T1000 (cell line): ENCODE measurements at regions not wholly inside any gene's neighbourhood (a gene's known extent, or its start where the extent isn't known, plus 50 kb on each side); places are given as distances from the start of the nearest gene placed in this dataset.

ENCODE experiments used
- DNase-seq: peaks from one replicate; lab custom pipeline; 2025; ENCODE audit warnings: mixed read lengths; lab: John Stamatoyannopoulos, UW

- no peak for DNase-seq
Observed at GRCh38 chr1:13878021-13878420, 178.0 kb downstream of the PRDM2 start.

- DNase-seq = no peak
Observed at GRCh38 chr1:13878451-13878850, 178.5 kb downstream of the PRDM2 start.

GRCh38 chr1:13881385-13882088 is 181.5 kb downstream of the PRDM2 start:
- DNase-seq = no peak

GRCh38 chr1:13888351-13888986 is 188.5 kb downstream of the PRDM2 start:
- DNase-seq = no peak

- no peak for DNase-seq
Observed at GRCh38 chr1:13889495-13889894, 189.5 kb downstream of the PRDM2 start.

GRCh38 chr1:13890766-13891165 is 190.8 kb downstream of the PRDM2 start:
- DNase-seq = no peak

- no peak for DNase-seq
Observed at GRCh38 chr1:13892198-13892597, 192.2 kb downstream of the PRDM2 start.

- no peak for DNase-seq
Observed at GRCh38 chr1:13892671-13893325, 192.8 kb downstream of the PRDM2 start.

- no peak for DNase-seq
Observed at GRCh38 chr1:13893409-13893821, 193.4 kb downstream of the PRDM2 start.

GRCh38 chr1:13896932-13897331 is 196.9 kb downstream of the PRDM2 start:
- DNase-seq = no peak

- no peak for DNase-seq
Observed at GRCh38 chr1:13898406-13898805, 198.4 kb downstream of the PRDM2 start.

- no peak for DNase-seq
Observed at GRCh38 chr1:13899856-13900255, 199.9 kb downstream of the PRDM2 start.

- DNase-seq = no peak
Observed at GRCh38 chr1:13900583-13900982, 200.6 kb downstream of the PRDM2 start.

- no peak for DNase-seq
Observed at GRCh38 chr1:13901039-13901438, 201.1 kb downstream of the PRDM2 start.

- no peak for DNase-seq
Observed at GRCh38 chr1:13901597-13901996, 201.6 kb downstream of the PRDM2 start.

- DNase-seq = no peak
Observed at GRCh38 chr1:13908128-13908527, 208.1 kb downstream of the PRDM2 start.

- DNase-seq = no peak
Observed at GRCh38 chr1:13911697-13912619, 212.0 kb downstream of the PRDM2 start.

- DNase-seq = no peak
Observed at GRCh38 chr1:13913396-13913795, 213.4 kb downstream of the PRDM2 start.

- no peak for DNase-seq
Observed at GRCh38 chr1:13916530-13916929, 216.5 kb downstream of the PRDM2 start.

GRCh38 chr1:13917607-13918006 is 217.6 kb downstream of the PRDM2 start:
- DNase-seq = no peak

- no peak for DNase-seq
Observed at GRCh38 chr1:13918862-13919261, 218.9 kb downstream of the PRDM2 start.

- DNase-seq = no peak
Observed at GRCh38 chr1:13921190-13921589, 221.2 kb downstream of the PRDM2 start.
